H1 (cell line): ENCODE measurements at regions not wholly inside any gene's neighbourhood (a gene's known extent, or its start where the extent isn't known, plus 50 kb on each side); places are given as distances from the start of the nearest gene placed in this dataset.

Experiments
- CEBPB ChIP-seq: IDR thresholded peaks from 2 replicates; pipeline ENCODE4 v1.6.1; 2012; ENCODE audit warnings: low read depth, low read length
- CTBP2 ChIP-seq: IDR thresholded peaks from 2 replicates; pipeline ENCODE4 v1.7.0; 2011; ENCODE audit warnings: borderline replicate concordance, mild to moderate bottlenecking, moderate library complexity, mixed read lengths, low read length; ENCODE audit not compliant: insufficient read depth, insufficient read length
- EGR1 ChIP-seq: IDR thresholded peaks from 2 replicates; pipeline ENCODE4 v1.6.1; 2011; ENCODE audit warnings: low read depth, low read length, borderline replicate concordance
- HDAC6 ChIP-seq: IDR thresholded peaks from one replicate; pipeline ENCODE4 v1.7.1; 2012; ENCODE audit warnings: low read depth, mild to moderate bottlenecking, inconsistent platforms, low read length, moderate library complexity
- KDM1A ChIP-seq: fragments of 200-600, 300-600 bp; sonication (generic); IDR thresholded peaks from 2 replicates; pipeline ENCODE4 v1.7.1; 2016; ENCODE audit warnings: mild to moderate bottlenecking, low read length, borderline replicate concordance
- KDM5A ChIP-seq: fragments of 200-600 bp; IDR thresholded peaks from 2 replicates; pipeline ENCODE4 v1.7.1; 2012; ENCODE audit warnings: mild to moderate bottlenecking, low read length, inconsistent platforms, mixed read lengths
- NANOG ChIP-seq: IDR thresholded peaks from 2 replicates; pipeline ENCODE4 v1.6.1; 2011; ENCODE audit warnings: low read length, low read depth, mild to moderate bottlenecking, inconsistent platforms; ENCODE audit not compliant: insufficient read depth, poor library complexity, severe bottlenecking
- SP1 ChIP-seq: IDR thresholded peaks from 2 replicates; pipeline ENCODE4 v1.6.1; 2011; ENCODE audit warnings: low read depth, low read length
- TF ChIP-seq, protein P1 (sequence below): fragments of 300-600 bp; sonication (generic); IDR thresholded peaks from 2 replicates; pipeline ENCODE4 v1.7.1; 2012; ENCODE audit warnings: low read length, moderate library complexity, mild to moderate bottlenecking, inconsistent platforms; ENCODE audit not compliant: insufficient replicate concordance
- TF ChIP-seq, protein P2 (sequence below): IDR thresholded peaks from 2 replicates; pipeline ENCODE4 v1.6.1; 2011; ENCODE audit warnings: low read length, improper control_type of control experiment
- TF ChIP-seq, protein P3 (sequence below): IDR thresholded peaks from 2 replicates; pipeline ENCODE4 v1.6.1; 2012; ENCODE audit warnings: inconsistent platforms

DNA sequence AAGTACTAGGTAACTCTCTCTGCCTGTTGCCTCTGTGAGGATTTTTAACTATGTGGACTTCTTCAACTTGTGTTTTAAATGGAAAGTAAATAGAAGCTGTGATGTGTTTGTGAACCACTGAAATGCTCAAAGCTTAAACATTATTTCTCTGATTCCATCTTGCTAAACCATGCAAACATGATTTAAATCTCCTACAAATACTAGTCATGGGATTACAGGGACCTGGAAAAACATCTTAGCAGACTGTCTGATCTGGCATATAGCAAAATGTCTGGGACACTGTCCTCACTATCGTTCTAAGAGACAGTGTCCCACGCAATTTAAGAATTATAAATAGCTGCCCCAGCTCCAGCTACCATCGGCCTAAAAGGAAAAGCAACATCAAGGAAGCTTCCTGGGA is 914.5 kb upstream of the FAT3 start (continued):
- TF ChIP-seq, protein P1, sequence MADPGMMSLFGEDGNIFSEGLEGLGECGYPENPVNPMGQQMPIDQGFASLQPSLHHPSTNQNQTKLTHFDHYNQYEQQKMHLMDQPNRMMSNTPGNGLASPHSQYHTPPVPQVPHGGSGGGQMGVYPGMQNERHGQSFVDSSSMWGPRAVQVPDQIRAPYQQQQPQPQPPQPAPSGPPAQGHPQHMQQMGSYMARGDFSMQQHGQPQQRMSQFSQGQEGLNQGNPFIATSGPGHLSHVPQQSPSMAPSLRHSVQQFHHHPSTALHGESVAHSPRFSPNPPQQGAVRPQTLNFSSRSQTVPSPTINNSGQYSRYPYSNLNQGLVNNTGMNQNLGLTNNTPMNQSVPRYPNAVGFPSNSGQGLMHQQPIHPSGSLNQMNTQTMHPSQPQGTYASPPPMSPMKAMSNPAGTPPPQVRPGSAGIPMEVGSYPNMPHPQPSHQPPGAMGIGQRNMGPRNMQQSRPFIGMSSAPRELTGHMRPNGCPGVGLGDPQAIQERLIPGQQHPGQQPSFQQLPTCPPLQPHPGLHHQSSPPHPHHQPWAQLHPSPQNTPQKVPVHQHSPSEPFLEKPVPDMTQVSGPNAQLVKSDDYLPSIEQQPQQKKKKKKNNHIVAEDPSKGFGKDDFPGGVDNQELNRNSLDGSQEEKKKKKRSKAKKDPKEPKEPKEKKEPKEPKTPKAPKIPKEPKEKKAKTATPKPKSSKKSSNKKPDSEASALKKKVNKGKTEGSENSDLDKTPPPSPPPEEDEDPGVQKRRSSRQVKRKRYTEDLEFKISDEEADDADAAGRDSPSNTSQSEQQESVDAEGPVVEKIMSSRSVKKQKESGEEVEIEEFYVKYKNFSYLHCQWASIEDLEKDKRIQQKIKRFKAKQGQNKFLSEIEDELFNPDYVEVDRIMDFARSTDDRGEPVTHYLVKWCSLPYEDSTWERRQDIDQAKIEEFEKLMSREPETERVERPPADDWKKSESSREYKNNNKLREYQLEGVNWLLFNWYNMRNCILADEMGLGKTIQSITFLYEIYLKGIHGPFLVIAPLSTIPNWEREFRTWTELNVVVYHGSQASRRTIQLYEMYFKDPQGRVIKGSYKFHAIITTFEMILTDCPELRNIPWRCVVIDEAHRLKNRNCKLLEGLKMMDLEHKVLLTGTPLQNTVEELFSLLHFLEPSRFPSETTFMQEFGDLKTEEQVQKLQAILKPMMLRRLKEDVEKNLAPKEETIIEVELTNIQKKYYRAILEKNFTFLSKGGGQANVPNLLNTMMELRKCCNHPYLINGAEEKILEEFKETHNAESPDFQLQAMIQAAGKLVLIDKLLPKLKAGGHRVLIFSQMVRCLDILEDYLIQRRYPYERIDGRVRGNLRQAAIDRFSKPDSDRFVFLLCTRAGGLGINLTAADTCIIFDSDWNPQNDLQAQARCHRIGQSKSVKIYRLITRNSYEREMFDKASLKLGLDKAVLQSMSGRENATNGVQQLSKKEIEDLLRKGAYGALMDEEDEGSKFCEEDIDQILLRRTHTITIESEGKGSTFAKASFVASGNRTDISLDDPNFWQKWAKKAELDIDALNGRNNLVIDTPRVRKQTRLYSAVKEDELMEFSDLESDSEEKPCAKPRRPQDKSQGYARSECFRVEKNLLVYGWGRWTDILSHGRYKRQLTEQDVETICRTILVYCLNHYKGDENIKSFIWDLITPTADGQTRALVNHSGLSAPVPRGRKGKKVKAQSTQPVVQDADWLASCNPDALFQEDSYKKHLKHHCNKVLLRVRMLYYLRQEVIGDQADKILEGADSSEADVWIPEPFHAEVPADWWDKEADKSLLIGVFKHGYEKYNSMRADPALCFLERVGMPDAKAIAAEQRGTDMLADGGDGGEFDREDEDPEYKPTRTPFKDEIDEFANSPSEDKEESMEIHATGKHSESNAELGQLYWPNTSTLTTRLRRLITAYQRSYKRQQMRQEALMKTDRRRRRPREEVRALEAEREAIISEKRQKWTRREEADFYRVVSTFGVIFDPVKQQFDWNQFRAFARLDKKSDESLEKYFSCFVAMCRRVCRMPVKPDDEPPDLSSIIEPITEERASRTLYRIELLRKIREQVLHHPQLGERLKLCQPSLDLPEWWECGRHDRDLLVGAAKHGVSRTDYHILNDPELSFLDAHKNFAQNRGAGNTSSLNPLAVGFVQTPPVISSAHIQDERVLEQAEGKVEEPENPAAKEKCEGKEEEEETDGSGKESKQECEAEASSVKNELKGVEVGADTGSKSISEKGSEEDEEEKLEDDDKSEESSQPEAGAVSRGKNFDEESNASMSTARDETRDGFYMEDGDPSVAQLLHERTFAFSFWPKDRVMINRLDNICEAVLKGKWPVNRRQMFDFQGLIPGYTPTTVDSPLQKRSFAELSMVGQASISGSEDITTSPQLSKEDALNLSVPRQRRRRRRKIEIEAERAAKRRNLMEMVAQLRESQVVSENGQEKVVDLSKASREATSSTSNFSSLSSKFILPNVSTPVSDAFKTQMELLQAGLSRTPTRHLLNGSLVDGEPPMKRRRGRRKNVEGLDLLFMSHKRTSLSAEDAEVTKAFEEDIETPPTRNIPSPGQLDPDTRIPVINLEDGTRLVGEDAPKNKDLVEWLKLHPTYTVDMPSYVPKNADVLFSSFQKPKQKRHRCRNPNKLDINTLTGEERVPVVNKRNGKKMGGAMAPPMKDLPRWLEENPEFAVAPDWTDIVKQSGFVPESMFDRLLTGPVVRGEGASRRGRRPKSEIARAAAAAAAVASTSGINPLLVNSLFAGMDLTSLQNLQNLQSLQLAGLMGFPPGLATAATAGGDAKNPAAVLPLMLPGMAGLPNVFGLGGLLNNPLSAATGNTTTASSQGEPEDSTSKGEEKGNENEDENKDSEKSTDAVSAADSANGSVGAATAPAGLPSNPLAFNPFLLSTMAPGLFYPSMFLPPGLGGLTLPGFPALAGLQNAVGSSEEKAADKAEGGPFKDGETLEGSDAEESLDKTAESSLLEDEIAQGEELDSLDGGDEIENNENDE: no peak
- TF ChIP-seq, protein P2, sequence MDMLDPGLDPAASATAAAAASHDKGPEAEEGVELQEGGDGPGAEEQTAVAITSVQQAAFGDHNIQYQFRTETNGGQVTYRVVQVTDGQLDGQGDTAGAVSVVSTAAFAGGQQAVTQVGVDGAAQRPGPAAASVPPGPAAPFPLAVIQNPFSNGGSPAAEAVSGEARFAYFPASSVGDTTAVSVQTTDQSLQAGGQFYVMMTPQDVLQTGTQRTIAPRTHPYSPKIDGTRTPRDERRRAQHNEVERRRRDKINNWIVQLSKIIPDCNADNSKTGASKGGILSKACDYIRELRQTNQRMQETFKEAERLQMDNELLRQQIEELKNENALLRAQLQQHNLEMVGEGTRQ: no peak
- TF ChIP-seq SP1 (no peak), HDAC6 (no peak), CTBP2 (no peak), NANOG (no peak), CEBPB (no peak), KDM5A (no peak), EGR1 (no peak), KDM1A (no peak)
- TF ChIP-seq, protein P3, sequence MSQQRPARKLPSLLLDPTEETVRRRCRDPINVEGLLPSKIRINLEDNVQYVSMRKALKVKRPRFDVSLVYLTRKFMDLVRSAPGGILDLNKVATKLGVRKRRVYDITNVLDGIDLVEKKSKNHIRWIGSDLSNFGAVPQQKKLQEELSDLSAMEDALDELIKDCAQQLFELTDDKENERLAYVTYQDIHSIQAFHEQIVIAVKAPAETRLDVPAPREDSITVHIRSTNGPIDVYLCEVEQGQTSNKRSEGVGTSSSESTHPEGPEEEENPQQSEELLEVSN: no peak
